ENCODE measurements at regions not wholly inside any gene's neighbourhood (a gene's known extent, or its start where the extent isn't known, plus 50 kb on each side); places are given as distances from the start of the nearest gene placed in this dataset.

DNA sequence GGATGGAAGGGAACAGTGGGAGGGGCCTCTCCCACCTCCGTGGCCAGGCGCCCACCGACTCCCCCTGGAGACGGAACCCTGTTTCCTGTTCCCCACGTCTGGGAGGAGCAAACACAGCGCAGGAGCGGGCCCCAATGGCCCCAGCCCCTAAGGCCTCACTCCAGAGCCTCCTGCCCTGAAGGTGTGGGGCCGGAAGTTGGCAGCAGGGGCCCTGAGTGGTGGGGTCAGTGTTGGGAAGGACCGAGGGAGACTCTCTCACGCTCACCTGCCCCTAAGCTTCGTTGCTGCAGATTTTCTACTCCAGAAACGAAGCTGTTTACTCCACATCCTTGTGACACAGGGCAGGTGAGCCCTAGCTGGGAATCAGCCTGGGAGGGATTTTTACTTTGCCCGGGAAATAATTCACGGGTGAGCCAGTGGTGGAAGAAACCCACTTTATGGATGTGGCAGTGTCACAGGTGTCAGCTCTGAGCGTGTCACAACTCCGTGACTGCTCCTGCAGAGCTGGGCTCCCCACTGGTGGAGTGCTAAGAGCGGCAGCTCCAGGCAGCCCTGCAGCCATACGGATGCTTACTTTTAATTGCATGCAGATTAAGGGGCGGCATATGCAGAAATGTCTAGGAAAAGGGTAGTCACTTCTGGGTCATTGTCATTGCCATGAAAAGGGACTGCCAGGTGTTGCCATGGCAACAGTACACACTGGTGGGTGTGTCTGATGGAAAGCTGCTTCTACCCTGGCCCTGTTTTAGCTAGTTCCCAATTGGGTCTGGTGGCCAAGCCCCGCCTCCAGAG, 77.5 kb upstream of the OLFM1 start:
- no peak for DNase-seq

DNA sequence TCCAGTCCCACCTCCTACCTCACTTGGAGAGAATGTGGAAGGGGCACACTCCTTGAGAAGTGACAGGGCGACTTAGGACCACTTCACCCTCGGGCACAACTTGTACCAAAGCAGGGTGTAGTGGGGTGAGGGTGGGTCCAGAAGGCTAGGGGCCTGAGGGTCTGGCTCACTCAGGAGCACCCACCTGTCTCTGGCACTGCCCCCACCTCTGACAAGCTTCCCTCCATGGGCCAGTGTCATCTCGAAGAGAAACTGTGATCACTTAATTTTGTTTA, 76.9 kb upstream of the OLFM1 start:
- no peak for DNase-seq

DNA sequence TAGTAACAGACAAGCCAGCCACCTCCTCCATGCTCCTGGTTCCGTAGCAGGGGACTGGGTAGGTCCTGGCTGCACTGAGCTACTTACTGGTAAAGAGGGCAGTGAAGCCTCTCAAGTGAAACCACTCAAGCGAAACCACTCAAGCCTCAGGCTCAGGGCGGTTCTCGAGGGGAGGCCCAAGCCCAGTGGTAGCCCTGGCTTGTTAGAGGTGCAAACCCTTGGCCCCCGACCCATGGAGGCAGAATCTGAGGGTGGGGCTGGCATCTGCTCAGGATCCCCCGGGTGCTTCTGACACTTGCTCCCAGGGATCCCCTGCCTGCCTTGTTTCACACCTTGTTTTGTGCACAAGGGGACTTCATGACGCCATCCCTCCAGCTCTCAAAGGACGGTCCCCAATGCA, 76.5 kb upstream of the OLFM1 start:
- DNase-seq, result no peak

DNA sequence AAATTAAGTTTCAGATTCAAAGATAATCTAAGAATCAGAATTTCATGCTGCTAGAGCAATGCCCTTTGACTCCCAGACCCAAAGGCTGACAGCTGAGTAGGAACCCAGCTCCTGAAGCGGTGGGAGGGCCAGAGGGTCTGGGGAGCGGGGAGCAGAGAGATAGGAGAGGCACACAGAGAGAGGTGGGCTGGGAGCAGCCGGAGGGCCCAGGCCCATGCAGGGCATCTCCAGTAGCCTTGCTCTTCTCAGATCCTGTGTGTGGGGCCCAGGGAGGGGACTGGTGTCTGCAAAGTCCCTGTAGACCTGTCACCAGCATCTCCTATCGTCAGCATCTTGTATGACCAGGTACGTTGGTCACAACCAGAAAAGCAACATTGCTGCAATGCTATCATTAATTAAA, 75.3 kb upstream of the OLFM1 start:
- no peak for DNase-seq

DNA sequence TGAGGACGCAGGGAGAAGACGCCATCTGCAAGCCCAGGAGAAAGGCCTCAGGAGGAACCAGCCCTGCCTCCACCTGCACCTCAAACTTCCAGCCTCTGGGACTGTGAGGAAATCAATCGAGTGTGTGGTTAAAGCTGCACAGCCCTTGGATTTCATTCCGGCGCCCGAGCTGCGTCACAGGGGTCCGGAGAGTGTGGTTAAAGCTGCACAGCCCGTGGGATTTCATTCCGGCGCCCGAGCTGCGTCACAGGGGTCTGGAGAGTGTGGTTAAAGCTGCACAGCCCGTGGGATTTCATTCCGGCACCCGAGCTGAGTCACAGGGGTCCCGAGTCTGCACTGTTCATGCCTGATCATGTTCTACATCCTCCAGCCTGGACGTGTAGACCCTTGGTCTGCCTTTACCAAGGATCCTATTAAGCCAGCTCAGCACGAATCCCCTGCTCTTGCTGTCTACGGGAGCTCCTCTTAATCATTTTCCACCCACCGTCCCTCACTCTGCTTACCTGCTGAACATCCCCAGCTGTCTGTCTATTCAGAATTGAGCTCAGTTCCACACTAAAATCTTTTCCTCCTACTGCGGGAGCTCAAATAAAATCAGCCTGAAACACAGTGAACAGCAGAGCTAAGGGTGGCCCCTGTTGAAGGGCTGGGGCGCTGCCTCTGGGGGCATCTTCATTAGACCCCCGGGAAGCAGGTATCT, 73.0 kb upstream of the OLFM1 start:
- DNase-seq, result no peak

DNA sequence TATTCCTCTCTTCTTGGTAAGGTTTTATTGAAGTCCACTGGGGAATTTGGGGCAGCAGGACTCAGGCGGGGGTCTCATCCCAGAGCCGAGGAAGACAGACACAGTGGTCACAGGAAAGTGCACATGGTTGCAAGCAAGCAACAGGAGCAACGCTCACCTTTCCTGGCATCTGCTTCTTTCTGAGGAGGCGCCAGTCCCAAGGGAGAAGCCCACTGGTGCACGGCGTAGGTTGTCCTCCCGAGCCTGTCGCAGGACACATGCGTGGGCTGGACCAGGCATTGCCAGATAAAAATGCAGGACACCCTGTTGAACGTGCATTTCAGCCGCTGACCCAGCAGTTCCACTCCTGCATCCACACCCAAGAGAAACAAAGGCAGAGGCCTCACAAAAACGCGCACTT, 72.4 kb upstream of the OLFM1 start:
- DNase-seq, result no peak

DNA sequence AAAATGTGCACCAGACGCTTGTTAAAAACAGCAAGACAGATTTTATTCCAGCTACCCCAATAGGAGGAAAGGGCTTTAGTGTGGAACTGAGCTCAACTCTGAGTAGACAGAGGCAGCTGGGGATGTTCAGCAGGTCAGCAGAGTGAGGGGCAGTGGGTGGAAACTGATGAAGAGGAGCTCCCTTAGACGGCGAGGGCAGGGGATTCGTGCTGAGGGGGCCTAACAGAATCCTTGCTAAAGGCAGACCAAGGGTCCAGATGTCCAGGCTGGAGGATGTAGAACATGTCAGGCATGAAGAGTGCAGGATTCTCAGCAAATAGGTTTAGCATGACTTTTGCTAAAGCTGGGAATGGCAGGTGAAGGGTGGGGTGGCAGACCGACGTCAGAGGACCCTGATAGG, 71.9 kb upstream of the OLFM1 start:
- DNase-seq, result no peak

DNA sequence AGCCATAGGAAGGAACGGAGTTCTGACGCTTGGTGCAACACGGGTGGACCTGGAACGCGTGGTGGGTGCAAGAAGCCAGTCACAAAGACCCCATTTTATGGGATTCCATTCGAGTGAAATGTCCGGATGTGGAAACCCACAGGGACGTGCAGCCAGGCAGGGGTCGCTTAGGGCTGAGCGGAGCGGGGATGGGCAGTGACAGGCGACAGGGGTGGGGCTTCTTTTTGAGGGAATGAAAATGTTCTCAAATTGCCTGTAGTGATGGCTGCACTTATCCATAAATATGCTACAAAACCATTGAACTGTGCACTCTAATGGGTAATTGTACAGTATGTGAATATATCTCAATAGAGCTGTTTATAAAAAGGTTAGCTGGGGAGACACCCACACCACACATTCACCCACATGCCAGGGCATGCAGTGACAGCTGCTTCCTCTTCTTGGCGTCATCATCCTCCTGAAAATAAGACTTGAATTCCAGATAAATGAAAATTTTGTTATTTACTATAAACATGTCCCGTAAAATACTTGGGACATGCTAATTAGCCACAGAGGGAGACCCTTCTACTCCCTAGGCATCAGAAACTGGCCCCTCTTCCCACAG, 71.3 kb upstream of the OLFM1 start:
- no peak for DNase-seq

DNA sequence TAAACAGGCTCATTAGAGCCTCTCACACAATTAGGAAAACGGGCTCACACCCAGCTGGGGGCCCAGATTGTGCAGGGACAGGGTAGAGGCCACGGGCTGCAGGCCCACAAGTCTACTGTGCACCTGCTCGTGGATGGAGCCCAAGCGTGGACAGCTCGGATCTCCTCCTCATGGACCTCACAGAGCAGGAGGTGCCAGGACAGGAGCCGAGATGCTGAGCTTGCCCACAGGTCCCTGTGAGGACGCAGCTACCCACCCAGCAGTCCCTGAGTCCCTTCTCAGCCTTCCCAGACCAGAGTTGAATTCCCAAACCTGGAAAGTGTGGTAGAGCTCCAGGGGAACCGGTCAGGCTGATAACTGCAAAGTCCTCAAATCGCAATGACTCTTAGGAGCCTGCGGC, 70.6 kb upstream of the OLFM1 start:
- no peak for DNase-seq

DNA sequence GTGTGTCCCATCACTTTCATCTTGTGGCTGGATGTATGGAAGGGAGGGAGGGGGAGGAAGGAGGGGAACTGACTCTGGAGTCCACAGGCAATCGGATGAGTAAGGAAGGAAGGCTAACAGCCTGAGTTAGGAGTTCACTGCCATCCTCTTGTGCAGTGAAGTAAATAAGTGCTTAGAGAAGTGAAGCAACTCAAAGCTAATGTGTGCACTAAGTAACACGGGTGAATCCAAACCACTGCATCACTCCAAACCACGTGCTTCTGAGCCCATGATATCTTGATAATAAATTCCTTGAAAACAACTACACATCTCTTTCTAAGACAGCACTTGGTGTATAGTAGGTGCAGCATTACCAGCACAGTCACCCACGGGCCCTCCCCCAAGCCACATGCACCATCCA, 69.6 kb upstream of the OLFM1 start:
- no peak for DNase-seq

DNA sequence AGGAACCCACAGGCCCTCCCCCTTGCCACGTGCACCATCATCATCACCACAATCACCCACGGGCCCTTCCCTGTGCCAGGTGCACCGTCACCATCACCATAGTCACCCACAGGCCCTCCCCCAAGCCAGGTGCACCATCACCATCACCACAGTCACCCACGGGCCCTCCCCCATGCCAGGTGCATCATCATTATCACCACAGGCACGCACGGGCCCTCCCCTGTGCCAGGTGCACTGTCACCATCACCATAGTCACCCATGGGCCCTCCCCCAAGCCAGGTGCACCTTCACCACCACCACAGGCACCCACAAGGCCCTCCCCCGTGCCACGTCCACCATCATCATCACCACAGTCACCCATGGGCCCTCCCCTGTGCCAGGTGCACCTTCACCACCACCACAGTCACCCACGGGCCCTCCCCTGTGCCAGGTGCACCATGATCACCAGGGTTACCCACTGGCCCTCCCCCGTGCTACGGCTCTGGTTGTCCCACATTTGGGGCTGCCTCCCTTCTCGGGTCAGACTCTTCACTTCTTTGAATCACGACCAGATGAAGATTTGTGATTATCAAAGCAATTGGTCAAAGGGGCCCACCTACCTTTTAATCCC, 69.1 kb upstream of the OLFM1 start:
- DNase-seq, result no peak

DNA sequence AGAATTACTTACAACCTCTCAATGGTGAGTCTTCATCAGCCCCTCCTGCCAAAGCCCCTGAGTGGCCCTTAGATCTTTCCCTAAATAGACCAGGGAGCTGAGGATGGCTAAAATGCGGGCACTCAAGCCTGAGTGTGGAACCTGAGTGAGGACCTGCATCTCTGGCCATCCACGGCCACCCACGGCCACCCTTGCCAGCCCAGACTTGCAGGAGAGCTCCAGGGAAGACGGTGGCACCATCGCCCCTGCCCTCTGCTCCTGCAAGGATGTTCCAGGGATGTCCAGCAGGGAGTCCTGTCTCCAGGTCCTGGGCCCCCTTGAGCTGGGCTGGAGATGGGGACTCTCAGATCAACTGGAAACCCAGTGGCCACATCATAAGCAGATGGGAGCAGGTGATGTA, 68.2 kb upstream of the OLFM1 start:
- no peak for DNase-seq

DNA sequence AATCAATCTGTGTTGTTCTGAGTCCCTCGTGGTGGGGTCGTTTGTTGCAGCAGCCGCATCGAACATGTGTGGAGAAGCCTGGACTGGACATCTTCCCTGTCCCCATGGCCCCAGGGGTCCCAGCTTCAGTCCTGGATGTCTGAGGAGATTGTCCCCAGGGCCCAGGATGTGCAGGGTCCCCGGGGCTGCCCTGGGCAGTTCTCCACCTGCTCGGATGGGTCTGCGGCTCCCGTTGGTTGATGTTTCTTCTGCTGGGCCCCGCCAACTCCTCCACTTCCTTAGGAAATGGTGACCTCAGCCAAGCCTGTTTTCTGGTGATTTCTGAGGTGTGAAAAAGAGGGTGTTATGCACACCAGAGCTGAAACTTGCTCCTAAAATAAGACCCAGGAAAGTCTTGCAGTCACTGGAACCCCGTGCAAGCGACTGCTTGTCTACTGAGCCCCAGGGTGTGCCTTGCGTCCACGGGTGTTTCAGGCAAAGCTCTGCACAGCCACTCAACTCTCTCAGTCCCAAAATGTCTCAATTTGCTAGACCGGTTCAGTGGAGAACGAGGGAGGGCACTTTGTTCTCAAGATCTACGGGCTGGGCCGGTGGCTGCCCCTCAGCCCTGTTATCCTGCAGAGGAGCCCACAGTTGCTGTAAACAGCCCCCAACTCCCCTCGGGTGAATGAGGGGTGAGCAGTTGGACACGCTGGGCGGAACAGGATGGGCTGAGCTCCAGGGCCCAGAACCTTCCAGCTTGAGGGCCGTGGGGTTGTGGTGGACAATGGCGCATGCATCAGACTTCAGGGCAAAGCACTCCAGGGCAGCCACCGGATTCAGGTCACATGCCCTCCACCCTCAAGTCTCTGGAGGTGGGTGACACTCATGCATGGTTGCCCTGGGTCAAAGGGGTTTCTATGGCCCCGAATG, 66.7 kb upstream of the OLFM1 start:
- no peak for DNase-seq

DNA sequence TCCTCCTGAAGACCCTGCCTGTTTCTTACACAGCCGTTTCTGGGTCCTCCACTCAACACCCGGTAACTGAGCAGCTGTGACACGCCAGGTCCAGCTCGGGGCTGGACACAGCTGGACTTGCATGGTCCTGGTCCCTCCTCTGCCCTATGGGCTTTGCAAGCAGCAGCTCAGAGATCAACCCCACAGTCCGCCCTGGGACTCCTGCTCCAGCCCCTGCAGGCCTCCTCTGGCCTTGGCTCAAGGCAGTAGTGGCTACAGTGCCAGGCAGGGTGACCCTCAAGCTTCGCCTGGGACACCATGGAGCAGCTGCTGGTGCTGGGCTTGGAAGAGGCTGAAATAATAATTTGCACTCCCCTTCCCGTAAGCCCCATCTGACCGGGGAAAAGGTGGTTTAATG, 66.1 kb upstream of the OLFM1 start:
- DNase-seq, result no peak

DNA sequence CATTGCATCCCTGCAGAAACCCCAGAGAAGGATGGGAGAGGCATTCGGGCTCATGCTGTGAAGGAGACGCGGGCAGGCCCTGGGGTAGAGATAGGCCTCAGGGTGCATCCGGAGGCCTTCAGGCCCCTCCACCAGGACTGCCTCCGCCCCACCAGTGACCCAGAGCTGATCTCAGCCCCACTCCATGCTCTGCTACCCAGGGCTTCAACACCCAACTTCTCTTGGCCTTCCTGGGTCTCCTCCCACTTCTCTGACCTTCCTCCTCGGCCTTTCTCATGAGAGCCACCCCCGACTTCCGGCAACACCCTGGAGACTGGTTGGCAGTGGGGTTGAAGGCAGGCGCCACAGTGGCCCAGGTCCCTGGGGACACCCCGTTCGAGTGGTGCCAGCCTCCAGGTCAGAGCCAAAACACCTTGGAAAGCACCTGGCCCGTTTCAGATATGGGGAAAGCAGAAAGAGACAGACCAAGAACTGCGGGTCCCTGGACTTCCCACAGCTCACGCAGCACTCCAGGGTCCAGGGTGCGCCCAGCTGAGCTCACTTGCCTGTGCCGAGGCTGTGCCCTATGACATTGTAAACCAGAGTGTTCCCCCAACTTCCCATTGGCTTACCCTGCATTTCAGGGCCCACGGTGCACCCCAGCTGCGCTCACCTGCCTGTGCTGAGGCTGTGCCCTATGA, 65.1 kb upstream of the OLFM1 start:
- DNase-seq, result no peak

DNA sequence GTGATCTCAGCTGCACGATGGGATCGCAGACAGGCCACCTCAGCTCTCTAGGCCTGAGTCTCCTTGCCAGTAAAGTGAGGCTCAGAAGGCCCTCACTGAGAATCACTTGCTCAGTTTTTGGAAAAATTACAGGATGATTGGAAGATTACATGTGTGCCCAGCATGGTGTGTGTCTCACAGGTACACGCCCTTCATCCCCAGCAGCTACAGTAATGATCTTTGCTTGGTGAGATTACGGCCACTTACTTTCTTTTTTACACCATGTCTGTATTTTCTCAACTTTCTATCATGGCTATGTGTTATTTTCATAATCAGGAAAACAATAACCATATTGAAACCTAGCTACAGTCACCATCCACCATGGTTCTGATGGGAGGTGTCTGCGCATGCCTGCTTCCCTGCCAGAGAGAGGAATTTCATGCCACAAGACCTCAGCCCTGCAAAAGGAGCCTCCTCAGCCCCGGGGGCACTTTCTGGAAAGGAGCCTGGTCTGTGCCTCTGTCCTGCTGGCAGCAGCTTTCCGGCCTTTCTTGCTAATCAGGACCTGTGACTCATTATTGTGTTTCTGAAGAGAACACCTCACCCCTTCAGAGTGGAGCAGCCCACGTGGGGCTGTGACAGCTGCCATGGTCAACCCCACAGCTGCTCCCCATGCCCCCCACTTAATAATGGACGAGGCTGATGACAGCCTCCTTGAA, 64.2 kb upstream of the OLFM1 start:
- no peak for DNase-seq

DNA sequence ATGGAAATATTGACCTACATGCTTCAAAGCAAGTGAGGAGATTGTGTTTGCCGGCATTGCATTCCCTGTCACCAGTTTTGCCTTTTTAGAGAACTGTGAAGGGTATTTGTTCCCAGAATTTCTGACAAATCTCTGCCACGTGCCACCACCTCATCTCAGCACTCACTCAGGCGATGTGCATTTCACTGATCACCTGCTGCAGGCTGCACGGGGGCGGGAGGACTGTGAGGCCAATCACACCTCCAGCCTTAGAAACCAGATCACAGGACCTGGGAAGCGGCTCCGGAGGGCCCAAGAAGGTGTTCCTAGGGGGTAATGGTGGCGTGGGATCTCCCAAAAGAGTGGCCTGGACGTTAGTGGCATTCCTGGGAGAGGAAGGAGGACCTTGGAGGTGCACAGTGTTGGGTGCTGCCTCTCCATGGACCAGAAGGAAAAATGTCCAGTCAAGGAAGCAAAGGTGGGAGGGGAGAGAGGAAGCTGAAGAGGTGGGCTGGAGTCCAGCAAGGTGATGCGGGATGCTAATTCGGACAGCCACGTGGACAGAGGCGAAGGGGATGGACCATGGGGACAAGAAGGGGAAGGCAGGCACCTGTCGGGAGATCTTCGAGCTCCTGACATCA, 63.6 kb upstream of the OLFM1 start:
- no peak for DNase-seq

DNA sequence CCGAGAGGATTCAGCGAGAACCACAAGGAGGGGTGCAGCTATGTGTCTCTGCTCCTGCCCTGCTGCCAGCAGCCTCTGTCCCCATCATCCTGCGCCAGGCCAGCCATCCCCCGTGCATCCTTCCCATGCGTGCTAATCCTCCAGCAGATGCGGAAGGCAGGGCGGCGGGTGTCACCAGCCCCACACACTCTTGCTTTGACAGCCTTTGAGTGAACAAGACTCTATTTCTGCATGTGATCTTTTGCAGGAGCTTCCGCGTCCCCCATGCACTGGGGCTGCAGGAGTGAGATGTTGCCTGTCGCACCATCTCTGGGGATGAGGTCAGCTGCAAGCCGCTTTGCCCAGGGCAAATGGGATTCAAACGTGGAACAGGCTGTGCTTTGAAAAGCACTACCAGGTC, 58.0 kb upstream of the OLFM1 start:
- no peak for DNase-seq

DNA sequence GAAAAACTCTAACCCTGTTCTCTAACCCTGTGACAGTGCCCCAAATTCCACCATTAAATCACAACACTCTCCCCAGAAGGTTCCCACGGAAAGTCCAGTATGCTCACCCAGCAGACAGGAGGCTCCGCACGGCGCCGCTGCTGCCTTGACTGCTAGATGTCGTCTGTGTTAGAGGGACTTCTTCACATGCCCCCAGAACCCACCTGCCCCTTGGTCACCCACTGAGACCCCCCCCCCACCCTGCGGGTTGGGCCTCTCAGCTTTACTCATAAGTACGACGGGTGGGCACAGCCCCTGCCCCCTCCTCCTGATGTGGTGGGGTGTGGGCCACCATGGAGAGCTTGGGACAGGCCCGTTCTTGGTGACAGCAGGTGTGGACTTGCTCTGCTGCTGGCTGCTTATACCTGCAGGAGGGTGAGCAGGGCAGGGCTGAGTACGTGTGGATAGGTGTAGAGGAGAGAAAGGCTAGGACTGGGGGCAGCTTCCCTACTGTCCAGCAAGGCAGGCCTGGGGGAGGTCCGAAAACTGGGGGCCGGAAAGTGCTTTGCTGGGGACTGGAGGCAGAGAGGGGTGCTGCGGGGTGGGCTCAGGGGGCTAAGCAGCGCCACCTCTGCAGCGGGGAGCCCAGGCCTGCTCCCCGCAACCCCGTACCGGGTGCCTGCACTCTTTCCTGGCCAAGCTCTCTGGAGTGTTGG, 57.5 kb upstream of the OLFM1 start:
- DNase-seq, result no peak

DNA sequence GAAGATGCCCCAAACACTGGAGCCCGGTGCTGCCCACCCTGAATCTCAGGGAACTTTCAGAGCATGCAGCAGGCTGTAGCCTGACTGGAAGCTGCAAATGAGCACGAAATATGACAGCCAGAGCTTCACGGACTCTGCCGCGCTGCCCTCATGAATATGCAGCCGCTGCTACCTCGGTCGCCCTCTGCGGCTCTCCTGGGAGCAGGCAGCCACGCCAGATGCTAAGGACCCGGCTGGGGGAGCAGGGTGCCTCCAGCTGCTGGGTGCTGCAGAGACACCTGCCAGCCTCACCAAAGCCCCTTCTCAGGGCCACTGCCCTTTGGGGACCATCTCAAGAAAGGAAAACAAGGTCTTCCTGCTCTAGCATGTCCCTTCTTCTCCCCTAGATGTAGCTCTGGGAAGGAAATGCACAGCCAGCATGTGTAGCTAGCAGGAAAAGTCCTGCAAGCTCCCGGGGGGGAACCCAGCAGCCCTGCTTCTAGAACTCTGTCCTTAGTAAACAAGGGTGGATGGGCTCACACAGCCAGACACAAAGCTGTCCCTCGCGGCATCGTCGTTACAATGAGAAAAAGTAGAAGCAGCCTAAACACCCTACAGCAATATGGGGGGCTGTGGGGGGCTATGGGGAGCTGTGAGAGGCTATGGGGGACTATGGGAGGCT, 56.8 kb upstream of the OLFM1 start:
- DNase-seq, result no peak

Data from right hindlimb (tissue), 1 donor.